CD14-positive monocyte (primary cell): ENCODE measurements at regions not wholly inside any gene's neighbourhood (a gene's known extent, or its start where the extent isn't known, plus 50 kb on each side); places are given as distances from the start of the nearest gene placed in this dataset.
A peak's percentile ranks its signal among the peaks of the same experiment; 100 is the strongest.

Experiments
- DNase-seq, 3 donors: peaks; one replicate each; pipeline ENCODE4 v3.0.0-alpha.2; 2011 to 2022
- H2AFZ ChIP-seq: 2 replicates; pipeline ENCODE4 v1.6.0; 2012; ENCODE audit warnings: mild to moderate bottlenecking, low read depth, low read length, inconsistent platforms; ENCODE audit not compliant: insufficient read depth, poor library complexity, severe bottlenecking
- H3K27ac ChIP-seq, 2 donors: 1 replicate in 1 of 2; 2 replicates in 1 of 2; pipeline ENCODE4 v1.5.1; 2012 to 2013; ENCODE audit warnings: low read length in 2 of 2, control low read depth in 1 of 2, inconsistent platforms in 1 of 2, low read depth in 1 of 2, mild to moderate bottlenecking in 1 of 2
- H3K27me3 ChIP-seq, 2 donors: one replicate each; pipeline versions ENCODE4 v1.6.0 to v1.6.1; 2011 to 2013; ENCODE audit warnings: low read length in 2 of 2; ENCODE audit not compliant: control insufficient read depth in 2 of 2, insufficient read depth in 2 of 2
- H3K36me3 ChIP-seq, 2 donors: replicated peaks in 1 of 2; 1 replicate in 1 of 2; 2 replicates in 1 of 2; pipeline versions ENCODE4 v1.5.1 to v1.6.1; 2012 to 2013; ENCODE audit warnings: low read length in 2 of 2, control low read depth in 1 of 2, inconsistent platforms in 1 of 2, mild to moderate bottlenecking in 1 of 2; ENCODE audit not compliant: insufficient read depth in 2 of 2, control insufficient read depth in 1 of 2
- H3K4me1 ChIP-seq, 2 donors: 1 replicate in 1 of 2; 2 replicates in 1 of 2; pipeline versions ENCODE4 v1.5.1 to v1.6.1; 2012 to 2013; ENCODE audit warnings: low read length in 2 of 2, control low read depth in 1 of 2, inconsistent platforms in 1 of 2, mild to moderate bottlenecking in 1 of 2, moderate library complexity in 1 of 2; ENCODE audit not compliant: insufficient read depth in 2 of 2, control insufficient read depth in 1 of 2
- H3K4me2 ChIP-seq: replicated peaks from 2 replicates; pipeline ENCODE3; 2012; ENCODE audit warnings: low read length, moderate library complexity, mild to moderate bottlenecking; ENCODE audit not compliant: poor library complexity, severe bottlenecking; ENCODE audit errors: extremely low read depth
- H3K4me3 ChIP-seq, 3 experiments: fragments of 200-600 bp in 1 of 3; sonication (generic) in 1 of 3; replicated peaks in 1 of 3; 1 replicate in 2 of 3; 2 replicates in 1 of 3; pipeline ENCODE4 v1.5.1; 2011 to 2013; ENCODE audit warnings: low read length in 3 of 3, mild to moderate bottlenecking in 3 of 3, control low read depth in 2 of 3, low read depth in 2 of 3, inconsistent platforms in 1 of 3, moderate library complexity in 1 of 3
- H3K79me2 ChIP-seq: 2 replicates; pipeline ENCODE4 v1.6.0; 2012; ENCODE audit warnings: mild to moderate bottlenecking, control low read depth, inconsistent platforms, low read length, moderate library complexity; ENCODE audit not compliant: insufficient read depth
- H3K9ac ChIP-seq: 2 replicates; pipeline ENCODE4 v1.6.0; 2017; ENCODE audit warnings: low read length, mild to moderate bottlenecking; ENCODE audit not compliant: insufficient read depth, poor library complexity, severe bottlenecking
- H3K9me3 ChIP-seq, 2 donors: replicated peaks in 1 of 2; 1 replicate in 1 of 2; 2 replicates in 1 of 2; pipeline versions ENCODE4 v1.5.1 to v1.6.1; 2012 to 2013; ENCODE audit warnings: low read length in 2 of 2, control low read depth in 1 of 2; ENCODE audit not compliant: control insufficient read depth in 1 of 2, insufficient read depth in 1 of 2
- H4K20me1 ChIP-seq: 2 replicates; pipeline ENCODE4 v1.6.0; 2012; ENCODE audit warnings: mild to moderate bottlenecking, low read length, control low read depth, moderate library complexity; ENCODE audit not compliant: insufficient read depth
- H3K27ac Mint-ChIP-seq, 7 donors: one replicate each; pipeline ENCODE4 v1.8.0; 2020; ENCODE audit warnings: mild to moderate bottlenecking in 7 of 7, mixed read lengths in 7 of 7, moderate library complexity in 6 of 7, inconsistent platforms in 2 of 7
- H3K27me3 Mint-ChIP-seq, 3 donors: one replicate each; pipeline ENCODE4 v1.8.0; 2021 to 2022; ENCODE audit warnings: low read depth in 3 of 3, mild to moderate bottlenecking in 3 of 3, mixed read lengths in 3 of 3, moderate library complexity in 3 of 3, inconsistent platforms in 1 of 3
- H3K36me3 Mint-ChIP-seq, 2 donors: one replicate each; pipeline ENCODE4 v1.8.0; 2020; ENCODE audit warnings: mixed read lengths in 2 of 2, inconsistent platforms in 1 of 2, mild to moderate bottlenecking in 1 of 2
- H3K4me1 Mint-ChIP-seq: one replicate; pipeline ENCODE4 v1.8.0; 2020; ENCODE audit warnings: mild to moderate bottlenecking, mixed read lengths
- H3K4me3 Mint-ChIP-seq, 2 donors: one replicate each; pipeline ENCODE4 v1.8.0; 2020; ENCODE audit warnings: mild to moderate bottlenecking in 2 of 2, mixed read lengths in 2 of 2, moderate library complexity in 1 of 2
- H3K9me3 Mint-ChIP-seq, 7 donors: one replicate each; pipeline ENCODE4 v1.8.0; 2020 to 2022; ENCODE audit warnings: mixed read lengths in 7 of 7, mild to moderate bottlenecking in 6 of 7, moderate library complexity in 6 of 7, inconsistent platforms in 2 of 7
- WGBS: methylation state at CpG from one replicate; pipeline ENCODE4 v1.1.5; 2013; ENCODE audit warnings: missing lambda C conversion rate; ENCODE audit not compliant: insufficient coverage; 5-methylcytosine and 5-hydroxymethylcytosine counted together
- intact Hi-C, 2 donors: fragments of 100-400 bp; cut with micrococcal nuclease; formaldehyde crosslinking; loops; one replicate each; pipeline versions ENCODE4 v1.15.0 to v1.15.1; 2023
- TF ChIP-seq, protein P1 (sequence below): fragments of 200-600 bp; IDR thresholded peaks from one replicate; pipeline ENCODE4 v1.8.0; 2022; ENCODE audit warnings: antibody characterized with exemption, mild to moderate bottlenecking

DNA sequence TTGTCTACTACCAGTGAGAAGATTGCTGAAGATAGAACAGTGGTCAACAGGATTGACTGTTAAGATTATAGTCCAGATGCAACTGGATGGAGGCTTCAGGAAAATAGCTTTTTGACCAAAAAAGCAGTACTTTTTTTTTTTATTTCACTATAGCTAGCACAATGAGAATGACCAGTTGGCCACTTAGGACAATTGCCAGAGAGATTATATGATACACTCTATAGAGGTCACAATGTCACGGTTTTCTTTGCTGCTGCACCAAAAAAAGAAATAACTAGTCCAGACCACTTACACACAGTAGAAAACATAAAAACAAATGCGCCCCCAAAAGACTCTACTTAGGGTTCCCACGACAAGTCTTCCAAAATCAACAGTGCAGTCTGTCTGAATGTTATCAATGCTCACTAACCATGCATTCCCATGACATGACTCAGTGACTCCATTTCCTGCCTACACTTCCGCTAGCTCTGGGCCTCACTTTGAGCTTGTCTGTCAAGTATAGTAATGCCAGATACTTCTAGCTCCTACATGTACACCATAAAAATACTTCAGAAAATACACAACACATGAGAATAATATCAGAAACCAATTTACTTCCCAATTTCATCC lies 209.1 kb upstream of the STARD13 start:
- Histone ChIP-seq H3K9me3 (peaks cover 2% of the 10 kb centered on the region in 2 donors), H3K4me1 (no peaks in the 10 kb centered on the region), H3K4me2 (no peak overlapping the region), H3K9ac (no peak overlapping the region), H4K20me1 (no peaks in the 10 kb centered on the region), H3K4me3 (no peak overlapping the region), H3K79me2 (no peaks in the 10 kb centered on the region), H3K27ac (no peak overlapping the region), H3K36me3 (no peaks in the 10 kb centered on the region), H2AFZ (no peak overlapping the region), H3K27me3 (no peaks in the 10 kb centered on the region)
- WGBS: 97% methylated on average over 4 of the region's 4 CpGs
- Mint-ChIP-seq H3K4me3 (no peak overlapping the region), H3K27ac (peak overlapping the region in 1 of 7 donors; percentile 45), H3K4me1 (peaks cover 2% of the 10 kb centered on the region), H3K27me3 (peaks cover 0 to 2% (median 2%) of the 10 kb centered on the region in 3 donors), H3K36me3 (no peaks in the 10 kb centered on the region), H3K9me3 (peaks cover 2 to 10% (median 4%) of the 10 kb centered on the region in 7 donors)
- TF ChIP-seq, protein P1, sequence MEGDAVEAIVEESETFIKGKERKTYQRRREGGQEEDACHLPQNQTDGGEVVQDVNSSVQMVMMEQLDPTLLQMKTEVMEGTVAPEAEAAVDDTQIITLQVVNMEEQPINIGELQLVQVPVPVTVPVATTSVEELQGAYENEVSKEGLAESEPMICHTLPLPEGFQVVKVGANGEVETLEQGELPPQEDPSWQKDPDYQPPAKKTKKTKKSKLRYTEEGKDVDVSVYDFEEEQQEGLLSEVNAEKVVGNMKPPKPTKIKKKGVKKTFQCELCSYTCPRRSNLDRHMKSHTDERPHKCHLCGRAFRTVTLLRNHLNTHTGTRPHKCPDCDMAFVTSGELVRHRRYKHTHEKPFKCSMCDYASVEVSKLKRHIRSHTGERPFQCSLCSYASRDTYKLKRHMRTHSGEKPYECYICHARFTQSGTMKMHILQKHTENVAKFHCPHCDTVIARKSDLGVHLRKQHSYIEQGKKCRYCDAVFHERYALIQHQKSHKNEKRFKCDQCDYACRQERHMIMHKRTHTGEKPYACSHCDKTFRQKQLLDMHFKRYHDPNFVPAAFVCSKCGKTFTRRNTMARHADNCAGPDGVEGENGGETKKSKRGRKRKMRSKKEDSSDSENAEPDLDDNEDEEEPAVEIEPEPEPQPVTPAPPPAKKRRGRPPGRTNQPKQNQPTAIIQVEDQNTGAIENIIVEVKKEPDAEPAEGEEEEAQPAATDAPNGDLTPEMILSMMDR: no peak
- no peak for DNase-seq
- intact Hi-C loops: no loop called here

- Histone ChIP-seq H3K36me3 (no peaks in the 10 kb centered on the region), H3K27me3 (no peaks in the 10 kb centered on the region), H3K9me3 (peaks cover 4 to 5% of the 10 kb centered on the region in 2 donors), H3K4me1 (no peaks in the 10 kb centered on the region), H3K4me2 (no peak overlapping the region), H4K20me1 (no peaks in the 10 kb centered on the region), H3K27ac (no peak overlapping the region), H3K9ac (no peak overlapping the region), H3K4me3 (no peak overlapping the region), H2AFZ (no peak overlapping the region), H3K79me2 (no peaks in the 10 kb centered on the region)
- peaks cover 5 to 13% (median 9%) of the 10 kb centered on the region in 7 donors for H3K9me3 Mint-ChIP-seq
- H3K27ac Mint-ChIP-seq: no peak overlapping the region
- TF ChIP-seq, protein P1: no peak
- H3K27me3 Mint-ChIP-seq: peaks cover 0 to 2% (median 1%) of the 10 kb centered on the region in 3 donors
- peaks cover 2% of the 10 kb centered on the region for H3K4me1 Mint-ChIP-seq
- H3K36me3 Mint-ChIP-seq: no peaks in the 10 kb centered on the region
- H3K4me3 Mint-ChIP-seq: no peak overlapping the region
- intact Hi-C loops: no loop called here
- DNase-seq: no peak
Measured at GRCh38 chr13:33496336-33496735, 210.8 kb upstream of the STARD13 start.
